ENCODE measurements at regions not wholly inside any gene's neighbourhood (a gene's known extent, or its start where the extent isn't known, plus 50 kb on each side); places are given as distances from the start of the nearest gene placed in this dataset.

DNA sequence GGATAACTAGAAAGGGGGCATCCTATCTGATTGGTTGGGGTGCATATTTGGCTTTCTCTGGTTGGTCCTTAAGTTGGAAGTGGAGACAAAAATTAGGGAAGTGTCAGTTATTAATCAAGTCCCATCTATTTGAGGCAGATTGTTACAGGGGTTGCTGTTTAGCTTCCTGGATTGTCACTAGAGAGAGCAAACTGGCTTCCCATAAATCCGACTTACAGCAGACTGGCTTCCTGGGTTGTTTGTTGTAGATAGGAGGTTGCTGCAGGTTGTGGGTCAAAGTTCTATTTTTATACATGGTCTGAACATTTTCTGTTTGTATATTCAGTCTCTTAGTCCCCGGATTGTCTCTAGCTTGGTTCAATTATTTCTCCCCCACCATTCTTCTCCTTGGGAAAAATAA is 106.1 kb upstream of the HABP2 start:
- DNase-seq (no peak), ATAC-seq (no peak)
- ChIA-PET CTCF (no interaction called here), POLR2A (no interaction called here)
- H3K9me3 Mint-ChIP-seq, result no peaks in the 10 kb centered on the region
- H3K4me3 Mint-ChIP-seq, result no peak overlapping the region
- H3K36me3 Mint-ChIP-seq (ENCODE audit: low read depth), result no peaks in the 10 kb centered on the region
- TF ChIP-seq, protein P1, sequence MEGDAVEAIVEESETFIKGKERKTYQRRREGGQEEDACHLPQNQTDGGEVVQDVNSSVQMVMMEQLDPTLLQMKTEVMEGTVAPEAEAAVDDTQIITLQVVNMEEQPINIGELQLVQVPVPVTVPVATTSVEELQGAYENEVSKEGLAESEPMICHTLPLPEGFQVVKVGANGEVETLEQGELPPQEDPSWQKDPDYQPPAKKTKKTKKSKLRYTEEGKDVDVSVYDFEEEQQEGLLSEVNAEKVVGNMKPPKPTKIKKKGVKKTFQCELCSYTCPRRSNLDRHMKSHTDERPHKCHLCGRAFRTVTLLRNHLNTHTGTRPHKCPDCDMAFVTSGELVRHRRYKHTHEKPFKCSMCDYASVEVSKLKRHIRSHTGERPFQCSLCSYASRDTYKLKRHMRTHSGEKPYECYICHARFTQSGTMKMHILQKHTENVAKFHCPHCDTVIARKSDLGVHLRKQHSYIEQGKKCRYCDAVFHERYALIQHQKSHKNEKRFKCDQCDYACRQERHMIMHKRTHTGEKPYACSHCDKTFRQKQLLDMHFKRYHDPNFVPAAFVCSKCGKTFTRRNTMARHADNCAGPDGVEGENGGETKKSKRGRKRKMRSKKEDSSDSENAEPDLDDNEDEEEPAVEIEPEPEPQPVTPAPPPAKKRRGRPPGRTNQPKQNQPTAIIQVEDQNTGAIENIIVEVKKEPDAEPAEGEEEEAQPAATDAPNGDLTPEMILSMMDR (IDR thresholded peaks at IDR 0.05), result no peak
- intact Hi-C loops (cut with micrococcal nuclease), result no loop called here
- H3K27ac Mint-ChIP-seq, result no peak overlapping the region
- H3K27me3 Mint-ChIP-seq, result peaks cover 4% of the 10 kb centered on the region
- H3K4me1 Mint-ChIP-seq (ENCODE audit: low read depth), result no peaks in the 10 kb centered on the region

DNA sequence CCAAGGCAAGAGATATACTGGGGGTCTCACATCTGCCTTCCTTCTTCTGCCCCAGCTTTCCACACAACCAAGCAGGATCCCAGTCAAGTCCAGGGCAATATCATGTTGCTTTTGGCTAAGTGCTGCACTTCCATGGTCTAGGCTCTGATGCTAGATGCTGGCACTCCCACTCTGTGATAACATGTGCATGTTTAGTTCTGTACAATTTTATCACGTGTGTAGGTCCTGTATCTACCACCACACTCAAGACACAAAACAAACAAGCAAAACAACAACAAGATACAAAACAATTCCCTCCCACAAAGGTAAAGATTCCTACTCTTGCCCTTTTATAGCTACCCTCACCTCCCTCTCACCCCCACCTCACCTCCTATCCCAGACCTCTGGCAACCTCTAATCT is 105.6 kb upstream of the HABP2 start:
- ChIA-PET CTCF (no interaction called here), POLR2A (no interaction called here)
- Mint-ChIP-seq H3K36me3 (ENCODE audit: low read depth) (no peaks in the 10 kb centered on the region), H3K27ac (no peak overlapping the region), H3K4me1 (ENCODE audit: low read depth) (no peaks in the 10 kb centered on the region), H3K9me3 (no peaks in the 10 kb centered on the region), H3K27me3 (peaks cover 4% of the 10 kb centered on the region), H3K4me3 (no peak overlapping the region)
- intact Hi-C loops (cut with micrococcal nuclease), result no loop called here
- no peak for ATAC-seq
- DNase-seq, result no peak
- TF ChIP-seq, protein P1 (IDR thresholded peaks at IDR 0.05), result no peak

DNA sequence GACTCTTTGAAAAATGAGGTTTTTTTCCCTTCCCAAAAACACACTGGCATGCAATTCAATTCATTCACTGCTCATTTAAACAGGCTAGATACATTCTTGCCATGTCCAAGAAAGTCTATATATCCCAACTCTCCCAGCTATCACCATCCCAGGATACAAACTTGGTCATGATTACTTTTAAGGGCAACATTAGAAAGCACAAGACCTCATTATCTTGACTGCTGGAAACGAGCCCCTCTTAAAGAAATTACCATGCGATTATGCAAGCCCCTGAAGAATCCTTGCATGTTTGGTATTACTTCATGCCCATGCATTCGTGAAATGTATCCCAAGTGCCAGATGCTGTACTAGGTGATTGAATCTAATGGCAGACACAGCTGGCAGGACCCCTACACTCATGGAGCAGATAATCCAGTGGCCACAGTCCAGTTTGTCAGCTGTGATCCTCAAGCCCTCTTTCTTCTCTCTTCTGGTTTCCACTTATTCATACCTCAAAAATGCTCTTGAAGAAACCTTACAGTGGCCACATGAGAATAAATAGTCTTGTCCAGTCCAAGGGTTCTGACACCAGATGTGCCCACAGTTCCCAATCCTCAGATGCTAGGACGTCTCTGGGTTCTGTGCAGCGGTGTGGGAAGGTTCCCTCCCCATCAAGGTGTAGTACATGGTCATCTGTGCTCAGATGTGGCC is 103.7 kb upstream of the HABP2 start:
- Mint-ChIP-seq H3K4me1 (ENCODE audit: low read depth) (no peaks in the 10 kb centered on the region), H3K9me3 (no peaks in the 10 kb centered on the region), H3K27me3 (peaks cover 12% of the 10 kb centered on the region), H3K4me3 (no peak overlapping the region), H3K27ac (no peak overlapping the region), H3K36me3 (ENCODE audit: low read depth) (no peaks in the 10 kb centered on the region)
- DNase-seq (no peak), ATAC-seq (no peak)
- intact Hi-C loops (cut with micrococcal nuclease), result no loop called here
- TF ChIP-seq, protein P1 (IDR thresholded peaks at IDR 0.05), result no peak
- POLR2A ChIA-PET, result no interaction called here
- CTCF ChIA-PET, result no interaction called here

DNA sequence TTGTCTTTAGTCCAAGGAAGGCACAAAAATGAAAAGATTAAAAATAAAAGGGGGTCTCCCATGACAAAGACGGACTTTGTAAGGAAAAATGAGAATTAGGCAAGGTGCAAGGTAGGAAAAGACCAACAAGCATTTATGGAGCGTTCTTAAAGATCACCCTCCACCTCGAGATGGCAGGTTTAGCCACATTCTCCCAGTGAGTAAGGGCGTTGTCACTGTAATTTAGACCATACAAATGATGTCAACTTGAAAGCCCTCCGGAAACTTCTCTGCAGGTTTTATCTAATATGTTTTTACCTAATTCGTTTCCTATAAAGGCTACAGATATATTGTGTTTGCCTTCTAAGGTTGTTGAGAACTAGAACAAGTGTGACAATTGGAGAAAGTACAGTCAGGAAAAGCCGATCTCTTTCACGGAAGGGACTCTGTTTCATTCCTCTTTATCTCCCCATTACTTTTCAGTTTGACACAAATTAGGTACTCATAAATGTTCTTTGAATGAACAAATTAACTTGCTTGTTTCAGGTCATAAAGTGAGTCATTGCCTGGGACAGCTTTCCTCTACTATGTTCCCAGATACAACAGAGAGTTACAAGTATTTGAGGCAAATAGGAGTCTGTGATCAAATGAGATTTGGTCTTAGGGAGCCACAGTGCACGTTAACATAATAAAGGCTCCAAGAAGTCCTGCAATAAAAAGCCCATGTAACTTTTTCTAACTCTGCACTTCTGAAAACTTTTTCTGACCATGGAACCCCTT is 102.6 kb upstream of the HABP2 start:
- POLR2A ChIA-PET, result no interaction called here
- Mint-ChIP-seq H3K4me1 (ENCODE audit: low read depth) (no peaks in the 10 kb centered on the region), H3K27me3 (peaks cover 13% of the 10 kb centered on the region), H3K27ac (no peak overlapping the region), H3K4me3 (no peak overlapping the region), H3K36me3 (ENCODE audit: low read depth) (no peaks in the 10 kb centered on the region), H3K9me3 (no peaks in the 10 kb centered on the region)
- TF ChIP-seq, protein P1 (IDR thresholded peaks at IDR 0.05), result no peak
- ATAC-seq, result no peak
- no peak for DNase-seq
- intact Hi-C loops (cut with micrococcal nuclease), result no loop called here
- CTCF ChIA-PET, result no interaction called here

DNA sequence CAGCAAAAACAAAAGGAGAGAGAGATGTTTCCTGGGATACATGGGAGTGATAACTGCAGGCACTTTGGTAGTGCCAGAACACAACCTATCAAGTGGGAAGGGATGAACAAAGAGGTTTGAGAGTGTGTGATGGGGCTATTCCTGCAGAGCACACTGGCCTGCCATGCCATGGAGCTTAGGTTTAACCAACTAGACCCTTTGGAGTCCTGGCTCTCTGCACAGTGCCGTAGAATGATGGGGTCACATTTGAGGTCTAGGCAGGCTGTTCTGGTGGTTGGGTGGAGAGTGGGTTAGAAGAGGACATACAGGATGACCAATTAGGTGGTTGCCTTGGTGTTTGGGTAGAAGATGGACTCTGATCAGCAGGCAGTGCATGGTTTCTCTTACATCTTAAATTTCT is 101.9 kb upstream of the HABP2 start:
- TF ChIP-seq, protein P1 (IDR thresholded peaks at IDR 0.05), result no peak
- POLR2A ChIA-PET, result no interaction called here
- H3K27me3 Mint-ChIP-seq, result peaks cover 13% of the 10 kb centered on the region

More for the DNA sequence above, 101.9 kb upstream of the HABP2 start:
- H3K9me3 Mint-ChIP-seq, result no peaks in the 10 kb centered on the region
- intact Hi-C loops (cut with micrococcal nuclease), result no loop called here
- H3K27ac Mint-ChIP-seq, result no peak overlapping the region
- H3K4me1 Mint-ChIP-seq (ENCODE audit: low read depth), result no peaks in the 10 kb centered on the region
- no peak overlapping the region for H3K4me3 Mint-ChIP-seq
- DNase-seq (no peak), ATAC-seq (no peak)
- CTCF ChIA-PET, result interaction anchor here (2.0 kb wide), 1 partner anchor 113 kb away, joined by 4 read pairs; no protein-coding TSS in a partner anchor
- no peaks in the 10 kb centered on the region for H3K36me3 Mint-ChIP-seq (ENCODE audit: low read depth)

Data from activated CD8-positive, alpha-beta T cell treated with anti-CD3 and anti-CD28 coated beads for 36 hours (primary cell).